Naive B cell (primary cell): ENCODE measurements at regions not wholly inside any gene's neighbourhood (a gene's known extent, or its start where the extent isn't known, plus 50 kb on each side); places are given as distances from the start of the nearest gene placed in this dataset.

Source experiments
- ATAC-seq, 2 donors: fragments of 150-1000 bp; cut with Tn5 transposase; 2 replicates each; pipeline ENCODE4 v1.10.0; 2021; ENCODE audit warnings: low read depth in 2 of 2, mild to moderate bottlenecking in 2 of 2, moderate library complexity in 2 of 2
- DNase-seq: peaks from one replicate; pipeline ENCODE4 v3.0.0; 2022
- H3K27ac Mint-ChIP-seq, 6 donors: one replicate each; pipeline ENCODE4 v1.8.0; 2020 to 2022; ENCODE audit warnings: mild to moderate bottlenecking in 6 of 6, mixed read lengths in 6 of 6, moderate library complexity in 5 of 6, inconsistent platforms in 2 of 6
- H3K27me3 Mint-ChIP-seq, 3 donors: one replicate each; pipeline ENCODE4 v1.8.0; 2021 to 2022; ENCODE audit warnings: mixed read lengths in 3 of 3, mild to moderate bottlenecking in 1 of 3
- H3K36me3 Mint-ChIP-seq, 2 donors: one replicate each; pipeline ENCODE4 v1.8.0; 2020 to 2022; ENCODE audit warnings: mixed read lengths in 2 of 2, inconsistent platforms in 1 of 2, mild to moderate bottlenecking in 1 of 2
- H3K4me1 Mint-ChIP-seq, 3 donors: one replicate each; pipeline ENCODE4 v1.8.0; 2020 to 2022; ENCODE audit warnings: mixed read lengths in 3 of 3, inconsistent platforms in 1 of 3, mild to moderate bottlenecking in 1 of 3, moderate library complexity in 1 of 3
- H3K4me3 Mint-ChIP-seq, 8 donors: one replicate each; pipeline ENCODE4 v1.8.0; 2020 to 2022; ENCODE audit warnings: mild to moderate bottlenecking in 8 of 8, mixed read lengths in 8 of 8, moderate library complexity in 8 of 8, inconsistent platforms in 2 of 8
- H3K9me3 Mint-ChIP-seq, 7 donors: one replicate each; pipeline ENCODE4 v1.8.0; 2020 to 2022; ENCODE audit warnings: mixed read lengths in 7 of 7, mild to moderate bottlenecking in 5 of 7, inconsistent platforms in 2 of 7, moderate library complexity in 1 of 7

DNA sequence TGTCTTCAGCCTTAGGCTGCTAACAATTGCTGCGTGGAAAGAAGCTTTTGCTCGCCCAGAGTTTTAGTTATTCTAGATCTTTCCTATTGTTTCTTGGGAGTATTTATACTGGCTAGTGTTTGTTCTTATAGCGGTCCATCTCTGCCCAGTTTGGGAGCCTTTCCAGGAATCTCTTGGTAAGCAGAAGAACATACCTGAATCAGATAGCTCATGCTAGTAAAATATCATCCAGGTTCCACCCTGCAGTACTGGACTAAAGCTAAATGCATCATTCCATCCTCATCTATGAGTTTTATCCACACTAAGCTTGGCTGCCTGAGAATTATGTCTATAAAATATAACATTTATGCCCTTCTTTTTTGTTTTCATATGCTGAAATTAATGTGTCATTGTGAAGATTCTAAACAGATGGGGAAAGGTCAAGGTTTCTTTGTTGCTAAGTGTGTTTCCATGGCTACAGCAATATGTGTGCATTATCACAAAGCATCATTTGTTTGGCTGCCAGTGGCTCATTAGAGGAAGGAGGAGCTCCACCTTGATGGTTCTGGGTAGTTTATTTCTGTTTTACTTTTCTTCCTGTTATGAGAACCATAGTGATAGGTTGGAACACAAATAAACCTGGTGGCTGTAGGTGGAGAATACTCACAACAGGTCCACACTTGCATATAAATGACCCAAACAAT is 182.8 kb downstream of the PIK3C3 start:
- H3K4me1 Mint-ChIP-seq = no peaks in the 10 kb centered on the region

DNA sequence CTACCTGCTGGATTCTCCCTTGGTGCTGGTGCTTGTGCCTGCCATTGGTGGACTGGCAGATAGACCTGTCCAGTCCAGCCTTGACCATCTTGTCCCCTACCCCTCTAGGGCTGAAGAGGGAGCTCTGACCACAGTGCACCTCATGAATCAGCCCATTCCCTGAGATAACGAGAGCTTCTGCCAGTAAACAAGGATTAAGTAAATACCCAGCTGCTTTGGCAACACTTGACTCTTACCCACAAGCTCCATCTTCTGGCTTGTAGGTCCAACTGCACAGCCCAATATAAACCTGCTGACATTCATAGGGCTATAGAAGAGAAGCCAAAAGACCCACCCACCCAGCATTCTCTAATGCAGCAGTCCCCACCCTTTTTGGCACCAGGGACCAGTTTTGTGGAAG is 186.4 kb downstream of the PIK3C3 start:
- no peak overlapping the region for H3K27ac Mint-ChIP-seq
- DNase-seq = no peak
- no peaks in the 10 kb centered on the region for H3K4me1 Mint-ChIP-seq
- H3K4me3 Mint-ChIP-seq = no peak overlapping the region
- no peaks in the 10 kb centered on the region for H3K27me3 Mint-ChIP-seq
- no peak for ATAC-seq
- peaks cover 0 to 5% of the 10 kb centered on the region in 2 donors for H3K36me3 Mint-ChIP-seq
- peaks cover 7 to 54% (median 25%) of the 10 kb centered on the region in 7 donors for H3K9me3 Mint-ChIP-seq

More for the DNA sequence above, 182.8 kb downstream of the PIK3C3 start:
- Mint-ChIP-seq H3K36me3 (peaks cover 0 to 5% of the 10 kb centered on the region in 2 donors), H3K4me3 (no peak overlapping the region), H3K27me3 (no peaks in the 10 kb centered on the region), H3K9me3 (peaks cover 7 to 33% (median 19%) of the 10 kb centered on the region in 7 donors), H3K27ac (no peak overlapping the region)
- DNase-seq (no peak), ATAC-seq (no peak)

GRCh38 chr18:42155024-42155423 is 200.0 kb downstream of the PIK3C3 start:
- Mint-ChIP-seq H3K4me3 (no peak overlapping the region), H3K4me1 (no peaks in the 10 kb centered on the region), H3K9me3 (peaks cover 0 to 6% (median 2%) of the 10 kb centered on the region in 7 donors), H3K36me3 (no peaks in the 10 kb centered on the region), H3K27ac (no peak overlapping the region), H3K27me3 (peaks cover 0 to 4% (median 0%) of the 10 kb centered on the region in 3 donors)
- no peak for DNase-seq
- no peak for ATAC-seq

GRCh38 chr18:42156281-42156680 is 201.2 kb downstream of the PIK3C3 start:
- no peak for DNase-seq
- ATAC-seq = no peak
- Mint-ChIP-seq H3K27me3 (peaks cover 0 to 4% (median 0%) of the 10 kb centered on the region in 3 donors), H3K27ac (no peak overlapping the region), H3K4me3 (no peak overlapping the region), H3K4me1 (no peaks in the 10 kb centered on the region), H3K9me3 (peaks cover 0 to 6% (median 2%) of the 10 kb centered on the region in 7 donors), H3K36me3 (no peaks in the 10 kb centered on the region)

DNA sequence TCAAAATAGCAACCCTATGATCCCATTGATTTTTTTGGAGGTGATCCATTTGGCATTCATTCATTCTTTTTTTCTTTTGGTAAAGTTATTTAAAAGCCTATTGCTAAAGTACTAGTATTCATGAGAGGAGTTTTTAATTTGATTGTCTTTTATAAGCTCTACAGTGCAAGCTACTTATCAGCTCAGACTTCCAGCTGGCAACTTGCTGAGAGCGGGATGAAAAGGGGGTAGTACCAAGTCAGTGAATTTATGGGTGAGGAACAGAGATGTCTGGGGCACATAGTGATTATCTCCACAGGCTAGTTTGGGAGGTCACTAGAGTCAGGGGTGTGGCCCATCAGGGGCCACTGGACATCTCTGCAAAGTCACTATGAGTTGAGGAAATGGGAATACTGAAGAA is 202.4 kb downstream of the PIK3C3 start:
- Mint-ChIP-seq H3K4me1 (no peaks in the 10 kb centered on the region), H3K9me3 (peaks cover 0 to 2% (median 0%) of the 10 kb centered on the region in 7 donors), H3K27ac (no peak overlapping the region), H3K27me3 (peaks cover 0 to 4% (median 0%) of the 10 kb centered on the region in 3 donors), H3K36me3 (no peaks in the 10 kb centered on the region), H3K4me3 (no peak overlapping the region)
- DNase-seq = no peak
- no peak for ATAC-seq

DNA sequence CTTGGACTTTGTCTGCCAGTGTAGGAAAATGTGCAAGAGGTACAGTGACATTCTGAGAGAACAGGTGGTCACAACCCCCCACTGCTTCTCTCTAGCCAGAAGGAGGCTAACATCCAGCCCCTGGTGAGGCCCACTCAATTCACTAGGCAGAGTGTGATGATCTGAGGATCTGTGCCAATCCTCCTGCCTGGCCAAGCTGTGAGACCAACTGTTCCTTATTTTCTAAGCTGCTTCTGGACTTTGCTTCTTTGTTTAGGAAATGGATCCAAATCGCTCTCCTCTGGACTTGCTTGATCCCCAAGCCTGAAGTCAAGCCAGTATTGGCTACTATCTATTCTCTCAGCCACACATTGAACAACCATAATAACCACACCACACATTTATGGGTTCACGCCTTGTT is 202.8 kb downstream of the PIK3C3 start:
- Mint-ChIP-seq H3K4me3 (no peak overlapping the region), H3K27ac (no peak overlapping the region), H3K4me1 (no peaks in the 10 kb centered on the region), H3K36me3 (no peaks in the 10 kb centered on the region), H3K9me3 (peaks cover 0 to 2% (median 0%) of the 10 kb centered on the region in 7 donors), H3K27me3 (peaks cover 0 to 4% (median 0%) of the 10 kb centered on the region in 3 donors)
- ATAC-seq = no peak
- no peak for DNase-seq

- ATAC-seq (no peak), DNase-seq (no peak)
- peaks cover 0 to 4% (median 0%) of the 10 kb centered on the region in 3 donors for H3K27me3 Mint-ChIP-seq
- no peaks in the 10 kb centered on the region for H3K36me3 Mint-ChIP-seq
- H3K27ac Mint-ChIP-seq = peak overlapping the region in 1 of 6 donors; percentile 3
- no peaks in the 10 kb centered on the region for H3K4me1 Mint-ChIP-seq
- H3K9me3 Mint-ChIP-seq = peaks cover 0 to 2% (median 0%) of the 10 kb centered on the region in 7 donors
- no peak overlapping the region for H3K4me3 Mint-ChIP-seq
Observed at GRCh38 chr18:42159146-42159545, 204.1 kb downstream of the PIK3C3 start.

GRCh38 chr18:42163321-42163720 is 208.3 kb downstream of the PIK3C3 start:
- no peak overlapping the region for H3K27ac Mint-ChIP-seq
- peaks cover 0 to 4% (median 0%) of the 10 kb centered on the region in 7 donors for H3K9me3 Mint-ChIP-seq
- no peaks in the 10 kb centered on the region for H3K4me1 Mint-ChIP-seq
- no peak for ATAC-seq
- H3K27me3 Mint-ChIP-seq = peaks cover 0 to 5% (median 4%) of the 10 kb centered on the region in 3 donors
- no peaks in the 10 kb centered on the region for H3K36me3 Mint-ChIP-seq
- no peak overlapping the region for H3K4me3 Mint-ChIP-seq
- DNase-seq = no peak

DNA sequence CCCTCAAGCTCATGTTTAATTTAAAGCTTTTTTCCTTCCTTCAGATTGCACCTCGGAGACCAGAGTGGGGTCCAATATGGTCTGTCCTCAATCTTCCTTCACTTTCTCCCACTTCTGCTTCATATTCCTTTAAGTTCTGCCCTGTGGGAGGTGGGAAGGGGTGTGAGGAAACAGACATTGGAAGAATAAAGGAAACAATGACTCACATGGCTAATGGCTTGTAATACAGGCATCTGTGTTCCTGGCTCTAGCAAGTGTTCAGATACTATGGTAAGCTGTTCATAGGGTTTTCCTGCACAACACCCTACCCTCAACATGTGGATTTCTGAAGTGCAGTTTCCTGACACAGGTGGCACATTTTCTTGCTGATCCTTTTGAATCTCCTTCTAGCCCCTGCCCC is 209.5 kb downstream of the PIK3C3 start:
- peaks cover 0 to 4% (median 0%) of the 10 kb centered on the region in 7 donors for H3K9me3 Mint-ChIP-seq
- H3K4me3 Mint-ChIP-seq = no peak overlapping the region
- no peaks in the 10 kb centered on the region for H3K4me1 Mint-ChIP-seq
- no peaks in the 10 kb centered on the region for H3K36me3 Mint-ChIP-seq
- no peak for DNase-seq
- H3K27ac Mint-ChIP-seq = no peak overlapping the region
- H3K27me3 Mint-ChIP-seq = peaks cover 0 to 5% (median 0%) of the 10 kb centered on the region in 3 donors
- ATAC-seq = no peak

DNA sequence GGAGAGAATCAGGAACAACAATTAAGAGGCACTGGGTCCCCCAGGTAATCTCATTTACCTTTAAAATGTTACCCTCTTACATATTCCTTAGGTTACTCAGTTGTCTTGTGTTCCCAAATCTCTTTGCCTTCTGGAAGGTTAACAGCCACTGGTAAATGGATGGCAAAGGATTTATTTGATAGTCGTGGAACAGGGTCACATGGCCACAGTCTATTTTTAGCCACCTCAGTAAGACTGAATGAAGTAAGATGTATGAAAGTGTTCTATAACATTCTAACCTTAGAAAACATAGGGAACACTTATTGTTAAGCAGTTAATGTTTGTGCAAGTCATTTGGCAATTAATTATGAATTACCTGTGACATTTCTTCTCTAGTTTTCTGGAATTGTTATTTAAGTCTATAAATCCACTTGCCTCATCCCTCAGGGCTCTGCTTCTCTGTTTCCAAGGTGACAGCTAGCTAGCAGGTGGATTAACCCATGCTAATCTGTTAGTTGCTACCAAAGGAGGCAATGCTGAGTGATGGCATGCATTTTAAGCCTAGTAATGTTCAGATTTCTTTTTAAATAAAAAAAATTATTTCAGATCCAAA is 211.0 kb downstream of the PIK3C3 start:
- H3K4me1 Mint-ChIP-seq = no peaks in the 10 kb centered on the region
- H3K27me3 Mint-ChIP-seq = peaks cover 0 to 5% (median 0%) of the 10 kb centered on the region in 3 donors
- H3K27ac Mint-ChIP-seq = no peak overlapping the region
- no peaks in the 10 kb centered on the region for H3K36me3 Mint-ChIP-seq
- no peak for DNase-seq
- peaks cover 0 to 4% (median 0%) of the 10 kb centered on the region in 7 donors for H3K9me3 Mint-ChIP-seq
- no peak for ATAC-seq
- H3K4me3 Mint-ChIP-seq = no peak overlapping the region

DNA sequence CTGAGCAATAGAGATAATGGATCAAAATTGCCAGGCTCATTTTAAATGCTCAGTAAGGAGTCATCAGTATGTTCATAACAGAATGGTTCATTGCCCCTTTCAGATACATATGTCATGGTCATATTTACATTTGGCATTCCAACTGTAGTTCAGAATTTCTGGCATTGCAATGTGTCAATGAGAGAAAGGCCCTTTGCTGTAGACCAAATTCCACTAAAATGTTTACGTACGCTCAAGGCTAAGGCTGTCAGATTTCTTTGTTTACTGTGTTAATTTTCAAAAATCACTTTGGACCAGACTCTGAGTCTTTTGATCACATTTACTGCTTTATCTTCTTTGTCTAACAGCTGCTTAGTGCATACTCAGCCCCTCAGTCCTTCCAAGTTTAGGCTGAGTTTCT is 213.5 kb downstream of the PIK3C3 start:
- Mint-ChIP-seq H3K27ac (no peak overlapping the region), H3K4me1 (no peaks in the 10 kb centered on the region), H3K27me3 (peaks cover 0 to 5% (median 0%) of the 10 kb centered on the region in 3 donors), H3K36me3 (no peaks in the 10 kb centered on the region), H3K4me3 (no peak overlapping the region), H3K9me3 (peaks cover 0 to 4% (median 0%) of the 10 kb centered on the region in 7 donors)
- ATAC-seq (no peak), DNase-seq (no peak)

DNA sequence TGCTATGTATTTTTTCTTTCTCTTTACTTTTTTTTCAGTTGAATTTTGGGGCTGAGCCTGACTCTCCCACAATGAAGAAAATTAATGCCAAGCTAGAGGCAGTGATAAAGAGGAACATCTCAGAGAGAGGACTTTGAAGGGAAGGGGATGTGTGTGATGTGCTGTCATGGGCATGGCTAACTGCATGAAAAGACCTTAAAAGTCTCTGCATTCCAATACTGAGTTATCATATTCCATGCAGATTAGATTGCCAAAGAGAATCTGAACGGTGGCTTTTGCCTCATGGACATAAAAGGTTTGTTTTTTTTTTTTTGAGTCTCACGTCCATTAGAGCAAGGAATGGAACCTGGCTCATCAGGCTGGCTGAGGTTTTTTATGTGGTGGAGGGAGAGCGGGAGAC is 213.9 kb downstream of the PIK3C3 start:
- peaks cover 0 to 5% (median 0%) of the 10 kb centered on the region in 3 donors for H3K27me3 Mint-ChIP-seq

DNA sequence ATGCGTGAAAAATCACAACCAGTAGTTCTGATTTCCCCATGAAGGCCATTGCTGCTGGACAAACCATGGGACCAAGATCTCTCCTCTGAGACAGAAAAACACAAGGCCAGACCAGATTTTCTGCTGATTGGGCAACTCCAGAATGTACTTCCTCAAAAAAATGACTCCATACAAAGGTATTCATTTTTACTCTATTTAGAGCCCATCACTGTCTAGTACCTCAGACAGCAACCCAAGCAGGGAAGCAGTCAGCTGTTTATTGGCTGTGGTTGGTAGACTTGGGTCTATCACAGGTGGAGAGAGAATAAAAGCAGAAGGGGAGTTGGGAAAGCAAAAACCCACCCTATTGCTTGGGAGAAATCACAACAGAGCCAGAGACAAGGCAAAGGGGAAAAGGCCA is 219.9 kb downstream of the PIK3C3 start:
- ATAC-seq (no peak), DNase-seq (no peak)
- Mint-ChIP-seq H3K27ac (no peak overlapping the region), H3K4me3 (no peak overlapping the region), H3K9me3 (no peaks in the 10 kb centered on the region), H3K36me3 (no peaks in the 10 kb centered on the region), H3K27me3 (no peaks in the 10 kb centered on the region), H3K4me1 (no peaks in the 10 kb centered on the region)

More for the DNA sequence above, 213.9 kb downstream of the PIK3C3 start:
- H3K4me1 Mint-ChIP-seq = no peaks in the 10 kb centered on the region
- H3K4me3 Mint-ChIP-seq = no peak overlapping the region
- peaks cover 0 to 4% (median 0%) of the 10 kb centered on the region in 7 donors for H3K9me3 Mint-ChIP-seq
- H3K27ac Mint-ChIP-seq = no peak overlapping the region
- ATAC-seq = no peak
- no peaks in the 10 kb centered on the region for H3K36me3 Mint-ChIP-seq
- no peak for DNase-seq

- ATAC-seq (no peak), DNase-seq (no peak)
- H3K27ac Mint-ChIP-seq = no peak overlapping the region
- H3K9me3 Mint-ChIP-seq = no peaks in the 10 kb centered on the region
- H3K4me1 Mint-ChIP-seq = no peaks in the 10 kb centered on the region
- H3K27me3 Mint-ChIP-seq = no peaks in the 10 kb centered on the region
- no peaks in the 10 kb centered on the region for H3K36me3 Mint-ChIP-seq
- no peak overlapping the region for H3K4me3 Mint-ChIP-seq
Observed at GRCh38 chr18:42176599-42176998, 221.6 kb downstream of the PIK3C3 start.
